Fibroblast of skin of scalp (primary cell): ENCODE measurements at regions not wholly inside any gene's neighbourhood (a gene's known extent, or its start where the extent isn't known, plus 50 kb on each side); places are given as distances from the start of the nearest gene placed in this dataset.

Source experiments
- DNase-seq: peaks from one replicate; pipeline ENCODE4 v3.0.0-alpha.2; 2013

DNA sequence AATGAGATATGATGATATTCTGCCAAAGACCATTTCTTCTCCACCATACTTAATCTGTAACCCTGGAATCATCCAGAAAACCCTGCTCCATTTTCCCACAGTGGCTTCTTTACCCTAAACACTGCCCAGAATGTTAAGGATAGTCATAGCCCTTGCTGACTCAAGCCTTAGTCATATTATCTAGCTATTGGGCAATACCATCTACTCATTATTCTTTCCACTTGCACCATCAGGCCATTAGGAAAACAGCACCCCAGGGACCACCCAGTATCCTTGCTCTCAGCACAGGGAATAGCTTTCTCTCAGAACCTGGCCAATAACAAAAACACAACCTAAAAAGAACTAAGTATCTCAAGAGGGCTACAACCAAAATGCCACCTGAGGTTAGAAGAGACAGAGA lies 445.7 kb upstream of the SLC14A2 start:
- DNase-seq: peak; percentile 93

DNA sequence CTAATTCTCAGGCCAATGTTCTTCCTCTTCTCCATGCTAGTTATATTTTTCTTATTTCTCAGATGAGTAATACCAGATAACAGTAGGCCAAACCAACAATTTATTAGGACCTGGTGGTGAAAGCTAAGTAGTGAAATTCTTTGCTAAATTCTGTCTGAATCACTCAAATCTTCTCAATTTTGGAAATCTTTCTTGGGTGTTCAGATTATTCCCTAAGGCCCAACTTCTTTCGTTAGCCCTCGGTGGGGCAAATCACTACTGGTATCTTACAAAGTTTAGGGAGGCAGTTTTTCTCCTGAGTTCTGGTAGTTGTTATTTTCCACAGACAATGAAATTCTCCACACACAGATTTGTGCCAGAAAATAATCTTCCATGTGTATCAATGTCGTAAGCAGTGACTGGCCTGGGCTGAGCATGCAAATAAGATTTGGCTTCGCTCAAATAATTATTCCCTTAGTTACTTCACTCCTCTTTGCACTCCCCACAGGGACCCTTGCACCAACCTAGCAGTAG lies 443.5 kb upstream of the SLC14A2 start:
- peak; percentile 50 for DNase-seq

DNA sequence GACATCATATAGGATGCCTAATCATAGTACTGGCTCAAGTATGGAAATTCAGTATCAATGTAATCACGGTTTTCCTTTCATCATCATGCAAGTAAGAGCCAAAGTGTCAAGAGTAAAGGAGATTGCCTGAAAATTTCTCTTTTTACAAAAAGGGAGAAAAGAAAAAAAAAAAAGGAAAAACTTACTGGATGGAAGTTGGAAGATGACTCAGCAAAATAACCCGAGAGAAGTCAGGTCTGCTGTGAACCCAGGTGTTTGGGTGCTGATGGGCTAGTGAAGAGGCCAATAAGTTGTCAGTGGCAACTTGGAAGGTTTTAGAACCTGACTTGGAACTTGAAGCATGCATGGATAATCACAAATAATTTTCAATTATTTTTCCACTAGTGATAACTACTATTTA lies 441.9 kb upstream of the SLC14A2 start:
- DNase-seq: no peak

DNA sequence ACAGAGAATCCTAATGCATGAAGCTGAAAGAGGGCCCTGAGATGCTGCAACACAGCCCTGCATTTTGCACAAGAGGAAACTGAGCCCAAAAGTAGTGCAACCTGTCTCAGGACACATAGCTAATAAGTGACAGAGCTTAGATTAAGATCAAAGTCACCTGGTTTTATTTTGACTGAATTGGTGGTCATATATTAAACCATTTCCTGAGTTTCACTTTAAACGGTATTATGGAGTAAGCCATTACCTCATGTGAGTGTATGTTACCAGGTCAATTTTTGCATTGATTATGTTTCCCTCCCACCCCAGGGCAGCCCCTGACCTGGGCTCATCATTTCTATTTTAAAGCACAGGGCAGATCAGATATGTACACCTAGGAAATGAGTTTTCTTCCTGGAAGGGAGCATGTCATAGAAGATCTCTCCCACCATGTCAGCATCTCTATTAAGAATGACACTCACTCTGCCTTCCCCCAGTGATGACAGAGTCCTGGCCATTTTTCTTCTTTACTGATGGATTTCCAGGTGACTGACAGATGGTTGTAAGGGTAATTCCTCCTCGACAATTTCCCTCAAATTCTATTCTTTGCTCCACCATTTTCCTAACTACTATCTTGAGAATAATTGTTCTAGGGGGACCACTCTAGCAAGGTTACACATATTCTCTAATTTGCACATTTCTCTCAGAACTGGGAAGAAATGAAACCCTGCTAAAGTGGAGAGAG lies 441.3 kb upstream of the SLC14A2 start:
- no peak for DNase-seq

DNA sequence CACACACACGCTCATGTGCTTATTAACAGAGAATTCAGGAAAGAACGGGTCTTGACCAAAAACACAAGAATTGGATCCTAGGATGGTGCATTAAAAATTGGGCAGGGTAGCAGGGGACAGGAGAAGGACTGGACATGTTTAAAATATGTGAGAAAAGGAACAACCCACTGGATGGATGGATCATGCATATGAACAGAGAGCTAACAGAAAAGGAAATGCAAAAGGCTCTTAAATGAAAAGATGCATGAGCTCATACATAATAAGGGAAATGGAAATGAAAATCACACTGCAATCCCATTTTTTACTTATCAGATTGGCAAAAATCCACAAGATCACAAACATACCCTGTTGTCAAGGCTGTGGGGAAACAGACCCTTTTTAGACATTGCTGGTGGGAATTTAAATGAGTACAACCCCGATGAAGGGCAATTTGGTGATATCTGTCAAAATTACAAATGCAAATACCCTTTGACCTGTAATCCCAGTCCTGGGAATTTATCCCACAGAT lies 440.6 kb upstream of the SLC14A2 start:
- no peak for DNase-seq

DNA sequence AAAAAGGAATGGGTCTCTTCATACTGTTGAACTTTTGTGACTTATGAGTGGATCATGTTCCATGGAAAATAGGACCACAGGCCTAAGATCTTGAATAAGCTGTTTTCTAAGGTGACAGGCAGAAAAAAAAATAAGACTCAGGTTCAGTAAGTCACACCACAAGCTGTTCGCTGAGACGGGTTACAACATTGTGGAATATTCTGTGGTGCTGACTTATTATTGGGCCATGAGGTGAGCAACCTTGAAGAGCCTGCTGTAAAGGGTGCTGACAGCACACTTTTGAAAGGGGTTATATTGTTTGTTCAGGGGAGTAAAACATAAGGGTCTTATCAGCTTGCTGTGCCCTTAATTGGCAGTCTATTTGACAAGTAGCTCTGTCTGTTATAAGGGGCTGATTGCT lies 439.8 kb upstream of the SLC14A2 start:
- no peak for DNase-seq

DNA sequence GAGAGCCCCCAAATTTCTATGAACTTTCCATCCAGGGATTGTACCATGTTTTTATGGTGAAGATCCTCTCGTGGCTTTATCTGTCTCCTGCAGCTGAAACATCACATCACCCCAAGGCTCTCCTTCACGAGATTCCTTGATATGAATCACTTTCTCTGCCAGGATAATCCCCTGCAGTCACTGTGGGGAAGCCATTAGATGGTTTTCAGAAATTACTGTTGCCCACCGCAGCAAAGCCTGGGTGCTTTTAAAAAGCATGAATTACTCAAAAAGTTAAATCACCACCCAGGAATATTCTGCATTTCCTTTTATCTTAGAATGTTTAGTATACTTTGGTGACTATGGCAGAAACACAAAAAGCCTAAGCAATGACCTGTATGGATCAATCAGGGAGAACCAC lies 428.4 kb upstream of the SLC14A2 start:
- no peak for DNase-seq

DNA sequence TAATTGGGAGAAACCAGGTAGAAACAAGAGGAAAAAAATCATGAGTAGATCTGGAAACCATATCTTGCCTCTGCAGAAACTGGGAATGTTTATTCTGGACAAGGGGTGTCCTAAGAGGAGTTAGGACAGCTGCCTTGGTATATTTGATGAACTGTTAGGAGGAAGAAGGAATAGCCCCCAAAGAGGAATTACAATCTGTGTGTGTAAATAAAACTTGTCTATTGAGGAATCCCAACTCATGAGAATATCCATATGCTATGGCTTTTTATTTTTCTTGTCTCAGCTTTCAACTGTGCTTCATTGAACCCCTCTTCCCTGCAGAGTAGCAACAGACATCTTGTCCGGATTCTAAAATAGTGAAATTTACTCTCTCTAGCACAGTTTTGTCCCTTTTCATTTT lies 423.5 kb upstream of the SLC14A2 start:
- DNase-seq: no peak

DNA sequence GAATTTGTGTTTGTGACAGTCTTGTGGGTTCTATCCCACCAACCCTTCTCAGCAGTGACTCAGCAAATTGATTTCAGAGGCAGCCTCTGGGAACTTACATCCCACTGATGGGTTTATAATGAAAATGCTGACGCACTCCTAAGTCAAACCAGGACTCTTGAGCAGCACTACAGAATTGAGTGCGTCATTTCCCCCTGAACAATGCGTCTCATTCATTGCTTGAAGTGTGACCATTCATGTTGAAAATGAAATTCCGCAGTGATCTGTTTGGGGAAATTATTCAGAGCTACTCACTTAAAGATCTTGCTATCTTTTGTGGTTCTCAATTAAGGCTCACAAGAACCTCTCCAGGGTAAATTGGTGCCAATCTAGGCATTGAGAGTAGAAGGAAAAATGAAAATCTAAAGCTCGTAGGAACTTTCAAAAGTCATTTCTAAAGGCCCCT lies 417.7 kb upstream of the SLC14A2 start:
- DNase-seq: peak; percentile 74

DNA sequence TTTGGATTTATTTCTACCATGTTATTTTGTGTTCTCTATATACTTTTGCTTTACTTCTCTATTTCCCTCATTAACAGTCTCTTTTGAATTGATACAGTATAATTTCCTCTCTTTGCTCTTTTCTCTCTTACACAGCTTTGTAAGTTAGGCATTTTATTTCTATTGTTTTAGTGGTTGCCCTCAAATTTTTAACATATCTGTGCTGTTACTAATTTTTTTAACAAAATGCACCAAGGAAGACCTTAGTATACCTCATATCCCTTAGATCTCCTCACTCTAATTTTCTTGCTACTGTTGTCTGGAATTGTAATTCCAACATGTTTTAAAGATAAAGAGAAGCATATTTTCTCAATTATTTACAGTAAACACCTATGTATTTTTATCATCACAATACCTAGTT lies 416.8 kb upstream of the SLC14A2 start:
- peak; percentile 23 for DNase-seq

DNA sequence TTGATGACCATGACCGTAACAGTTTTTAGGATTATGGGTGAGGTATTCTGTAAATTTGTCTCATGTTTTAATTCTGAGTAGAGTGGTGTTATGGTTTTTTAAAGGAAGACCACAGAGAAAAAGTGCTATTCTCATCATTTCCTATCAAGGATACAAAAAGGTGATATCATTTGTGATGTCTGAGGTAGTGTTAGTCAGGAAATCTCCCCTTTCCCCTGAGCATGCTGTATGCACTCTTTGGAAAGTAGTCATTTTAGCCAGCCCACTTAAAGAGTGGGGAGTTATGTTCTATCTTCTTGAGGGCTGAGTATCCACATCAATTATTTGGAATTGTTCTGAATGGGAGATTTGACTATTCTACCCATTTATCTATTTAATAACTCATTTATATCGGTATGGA lies 414.2 kb upstream of the SLC14A2 start:
- no peak for DNase-seq

DNA sequence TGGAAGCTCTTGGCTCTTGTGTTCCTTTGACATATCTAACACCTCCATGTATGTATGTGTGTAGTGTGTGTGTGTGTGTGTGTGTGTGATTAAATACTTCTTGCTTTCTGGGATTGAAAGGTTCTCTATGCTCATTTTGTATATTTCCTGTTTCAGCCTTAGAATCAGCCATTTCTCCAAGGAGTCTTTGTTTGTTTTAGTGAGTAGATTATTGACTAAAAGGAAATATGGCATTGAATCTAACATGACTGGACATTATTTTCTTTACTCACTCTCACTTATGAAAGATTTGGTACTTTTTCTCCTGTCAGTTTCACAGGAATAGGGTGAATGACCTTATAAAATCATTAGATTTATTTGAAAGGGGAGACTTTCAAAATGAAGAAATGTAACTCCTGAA lies 413.8 kb upstream of the SLC14A2 start:
- no peak for DNase-seq

DNA sequence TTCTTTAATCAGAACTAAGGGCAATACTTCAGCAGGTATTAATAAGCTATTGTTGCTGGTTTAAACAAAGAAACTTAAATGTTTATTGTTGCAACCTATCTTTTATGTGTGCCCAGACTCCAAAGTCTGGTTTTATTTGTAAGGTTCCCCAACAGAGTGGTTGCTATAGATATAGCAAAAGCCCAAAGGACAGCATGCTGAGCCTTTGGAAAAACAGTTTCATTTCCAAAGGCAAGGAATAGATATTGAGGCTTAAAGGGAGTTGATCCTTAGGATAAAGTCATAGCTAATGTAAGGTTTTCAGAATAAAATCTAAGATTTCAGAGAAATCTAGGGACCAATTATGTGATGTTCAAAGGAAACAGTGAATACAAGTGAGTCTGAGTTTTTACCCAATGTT lies 413.2 kb upstream of the SLC14A2 start:
- no peak for DNase-seq

DNA sequence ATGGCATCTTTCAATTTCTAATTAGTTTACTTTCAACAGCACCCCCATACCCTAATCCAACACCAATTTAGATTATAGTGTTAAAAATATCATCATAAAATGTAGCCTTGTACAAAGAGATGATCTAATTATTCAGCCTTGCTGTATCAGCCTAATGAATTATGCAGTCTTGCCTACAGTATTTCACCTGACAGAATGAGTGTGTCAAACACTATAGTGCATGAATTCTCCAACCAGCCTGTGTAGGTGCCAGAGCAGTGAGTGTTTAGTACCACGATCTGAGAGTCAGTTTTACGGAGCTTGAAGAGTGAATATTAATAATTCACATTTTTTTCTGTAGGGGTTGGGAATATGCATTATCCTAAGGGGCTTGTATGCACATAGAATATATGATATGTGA lies 411.6 kb upstream of the SLC14A2 start:
- DNase-seq: no peak

DNA sequence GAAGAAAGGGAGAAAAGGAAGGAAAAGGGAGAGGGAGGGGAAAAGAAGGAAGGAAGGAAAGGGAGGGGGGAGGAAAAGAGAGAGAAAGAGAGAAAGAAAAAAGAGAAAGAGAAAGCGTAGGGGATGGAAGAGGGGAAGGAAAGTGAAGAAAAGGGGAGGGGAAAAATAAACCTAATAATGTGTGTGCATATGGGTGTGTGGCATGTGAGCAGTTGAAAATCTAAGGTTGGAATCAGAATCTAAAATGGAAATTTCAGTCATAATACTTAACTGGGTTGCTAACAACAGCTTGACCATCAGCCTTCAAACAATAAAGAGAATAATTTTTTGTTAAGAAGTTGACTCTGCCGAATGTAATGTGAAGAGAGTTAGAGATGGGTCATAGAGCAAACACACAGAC lies 407.9 kb upstream of the SLC14A2 start:
- DNase-seq: no peak

DNA sequence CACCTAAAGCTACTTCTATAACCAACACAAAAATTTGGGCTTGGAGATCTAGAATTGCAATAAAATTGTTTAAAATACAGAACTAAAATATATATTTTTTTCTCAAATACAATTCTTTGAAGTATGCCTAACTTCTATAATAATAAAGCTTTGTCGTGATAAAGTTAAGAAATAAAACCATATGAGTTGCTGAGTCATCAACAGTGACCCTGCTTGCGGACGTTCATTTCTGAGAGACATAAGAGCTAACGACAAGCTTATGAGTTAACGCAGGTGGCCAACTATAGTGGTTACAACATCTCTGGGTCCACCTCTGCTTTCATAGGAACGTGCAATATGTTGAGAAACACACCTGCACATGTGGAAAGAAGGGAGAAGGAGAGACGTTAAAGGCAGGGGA lies 407.1 kb upstream of the SLC14A2 start:
- DNase-seq: no peak

DNA sequence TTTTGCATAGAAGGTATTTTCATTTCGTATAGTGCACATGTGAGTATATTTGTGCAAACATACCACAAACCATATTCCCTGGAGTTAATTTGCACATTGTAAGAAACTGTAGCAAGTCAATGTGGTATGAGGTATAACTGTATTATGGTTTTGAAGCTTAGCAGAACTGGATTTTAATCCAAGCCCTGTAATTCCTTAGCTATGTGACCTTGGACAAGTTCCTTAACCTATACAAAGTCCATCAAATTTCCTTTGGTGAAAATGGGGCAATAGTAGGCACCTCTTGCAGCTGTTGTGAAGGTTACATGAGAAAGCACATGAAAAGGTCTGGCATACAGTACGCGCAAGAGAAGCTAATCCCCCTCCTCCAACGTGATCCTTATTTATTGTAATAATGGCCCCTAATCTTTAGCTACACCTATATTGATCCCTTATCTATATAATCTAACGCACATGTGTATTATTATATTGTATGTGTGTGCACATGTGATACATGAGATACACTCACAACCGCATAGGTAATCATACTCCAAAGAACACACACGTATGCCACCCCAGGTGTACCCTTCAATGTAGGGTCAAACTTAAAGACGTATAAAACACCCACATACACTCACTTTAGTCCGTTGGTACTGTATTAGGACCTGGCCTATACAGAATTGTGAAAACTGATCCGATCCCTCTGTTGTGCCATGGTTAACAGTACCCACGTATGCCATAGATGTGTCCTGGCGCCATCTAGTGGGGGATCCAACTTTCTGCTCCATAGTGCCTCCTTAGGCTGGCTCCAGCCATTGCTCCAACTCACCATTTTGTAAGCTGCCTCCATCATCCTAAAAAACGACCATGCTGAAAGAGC lies 402.9 kb upstream of the SLC14A2 start:
- DNase-seq: peak; percentile 80

DNA sequence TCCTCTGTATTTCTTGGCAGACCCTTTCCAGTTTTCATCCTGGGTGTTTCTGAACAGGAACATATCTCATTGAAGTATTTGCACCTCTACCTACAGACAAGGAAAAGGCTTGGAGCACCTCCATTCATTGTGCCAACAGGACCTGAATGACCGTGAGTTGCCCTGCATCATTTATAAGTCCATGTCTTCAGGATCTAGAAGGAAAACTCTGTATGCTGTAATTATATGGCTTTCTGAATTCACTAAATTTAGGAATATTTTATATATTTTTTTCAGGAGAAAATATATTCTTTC lies 402.3 kb upstream of the SLC14A2 start:
- no peak for DNase-seq

DNA sequence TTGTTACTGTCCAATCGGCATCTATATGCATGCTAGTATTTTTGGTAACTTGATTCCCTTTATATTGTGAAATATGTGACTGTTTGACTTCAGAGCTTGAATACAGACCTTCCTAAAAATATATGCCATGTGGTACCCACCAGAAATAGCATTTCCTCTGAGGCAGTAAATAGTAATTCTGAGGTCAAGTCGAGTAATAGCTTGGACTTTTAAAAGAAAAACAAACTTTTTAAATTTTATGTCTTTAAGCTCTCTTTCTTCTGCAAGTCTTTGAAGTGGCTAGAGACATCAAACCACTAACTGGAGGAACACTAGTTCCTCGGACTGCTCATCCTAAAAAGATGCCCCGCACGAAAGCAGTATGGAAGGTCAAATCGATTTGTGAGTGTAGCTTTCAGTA lies 396.8 kb upstream of the SLC14A2 start:
- no peak for DNase-seq

DNA sequence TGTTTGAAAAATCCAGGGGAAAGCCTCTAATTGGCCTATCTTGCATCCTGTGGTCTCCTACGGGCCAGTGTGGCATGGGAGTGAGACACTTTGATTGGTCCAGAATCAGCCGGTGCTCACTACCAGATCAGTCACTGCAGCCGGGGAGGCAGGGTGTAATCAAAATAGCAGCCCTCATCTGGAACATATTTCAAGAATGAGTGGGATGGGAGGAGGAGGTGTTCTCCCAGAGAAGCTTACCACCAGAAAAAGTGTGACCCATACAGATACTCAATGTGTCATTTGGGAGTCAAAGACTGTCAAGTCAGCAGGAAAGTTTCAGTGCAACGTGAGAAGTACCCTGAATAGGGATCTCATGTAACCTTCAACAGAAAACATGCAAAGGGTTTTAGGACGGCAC lies 393.9 kb upstream of the SLC14A2 start:
- peak; percentile 82 for DNase-seq

DNA sequence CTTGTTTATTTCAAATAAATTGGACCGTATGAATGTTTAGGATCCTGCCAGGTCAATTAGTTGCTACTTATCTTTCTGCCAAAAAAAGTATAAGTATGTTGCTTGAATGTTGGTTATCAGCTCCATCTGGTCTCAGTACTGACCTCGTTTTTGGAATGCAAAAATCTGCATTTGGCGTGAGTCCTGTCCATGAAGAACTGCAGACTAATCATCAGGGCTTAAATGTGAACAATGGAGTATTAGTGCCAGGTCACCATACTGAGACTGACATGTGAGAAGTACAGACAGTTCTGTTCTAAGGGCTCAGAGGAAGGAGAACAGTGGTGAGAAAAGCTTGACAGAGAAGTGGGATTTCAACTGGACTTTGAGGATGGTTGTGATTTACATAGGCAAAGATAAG lies 393.1 kb upstream of the SLC14A2 start:
- no peak for DNase-seq

DNA sequence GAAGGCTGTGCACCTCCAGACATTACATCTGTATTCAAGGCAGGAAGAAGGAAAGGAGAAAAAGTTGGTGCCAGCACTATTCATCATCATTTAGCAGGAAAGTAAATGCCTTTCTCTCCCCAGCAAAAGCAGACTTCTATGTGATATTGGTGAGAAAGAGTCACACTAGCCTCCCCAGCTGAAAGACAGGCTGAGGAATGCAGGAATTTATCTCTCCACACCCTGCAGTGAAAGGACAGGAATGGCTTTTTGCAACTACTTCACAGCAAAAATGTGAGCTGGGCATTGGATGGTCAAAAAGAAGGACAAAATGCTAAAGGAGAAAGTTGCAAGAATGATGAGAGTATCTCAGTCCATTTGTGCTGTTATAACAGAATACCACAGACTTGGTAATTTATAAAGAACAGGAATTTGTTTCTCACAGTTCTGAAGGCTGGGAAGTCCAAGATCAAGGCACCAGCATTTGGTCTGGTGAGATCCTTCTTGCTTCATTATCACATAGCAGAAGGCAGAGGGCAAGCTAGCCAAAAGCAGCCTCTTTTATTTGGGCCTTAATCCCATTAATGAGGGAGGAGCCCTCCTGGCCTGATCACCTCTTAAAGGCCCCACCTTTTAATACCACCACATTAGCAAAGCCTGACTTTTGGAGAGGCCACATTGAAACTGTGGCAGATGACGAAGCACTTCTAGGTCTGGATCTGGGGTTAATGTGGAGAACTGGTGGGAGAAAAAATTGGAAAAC lies 388.1 kb upstream of the SLC14A2 start:
- DNase-seq: peak; percentile 61

DNA sequence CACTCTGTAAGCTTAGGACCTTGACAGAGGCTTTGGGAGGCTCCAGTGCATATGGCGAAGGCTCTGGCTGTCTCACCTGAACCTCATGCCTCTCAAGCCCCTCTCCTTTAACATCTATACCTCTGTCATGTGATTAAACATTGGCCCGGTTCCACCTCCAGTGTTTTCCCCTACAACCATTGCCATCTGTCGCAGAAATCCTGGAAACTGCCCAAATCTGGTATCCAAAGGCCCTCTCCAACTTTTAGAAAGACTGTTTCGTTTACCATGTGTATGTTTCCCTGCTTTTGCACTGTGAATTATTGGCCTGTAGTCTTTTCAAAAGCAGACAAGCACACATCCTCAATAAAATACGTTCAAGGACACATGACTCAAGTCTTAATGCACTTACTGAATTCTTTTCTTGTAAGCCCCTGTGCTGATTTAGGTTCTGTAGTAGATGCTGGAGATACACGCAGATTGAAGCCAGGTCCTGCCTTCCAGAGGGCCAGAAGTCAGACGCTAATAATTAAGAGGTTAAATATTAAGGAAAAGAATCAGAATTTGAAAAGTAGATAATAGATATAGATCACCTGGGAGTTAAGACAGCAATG lies 386.4 kb upstream of the SLC14A2 start:
- DNase-seq: no peak
